Breast epithelium (tissue), 3 donors: ENCODE measurements at regions not wholly inside any gene's neighbourhood (a gene's known extent, or its start where the extent isn't known, plus 50 kb on each side); places are given as distances from the start of the nearest gene placed in this dataset.

ENCODE experiments used
- POLR2AphosphoS5 ChIP-seq, 3 donors: sonication (generic); formaldehyde crosslinking; IDR thresholded peaks; one replicate each; pipeline ENCODE4 v1.6.1; 2017; ENCODE audit warnings: antibody characterized with exemption in 3 of 3
- TF ChIP-seq, protein P1 (sequence below), 3 donors: fragments of 450-650 bp; IDR thresholded peaks; one replicate each; pipeline ENCODE4 v1.5.1; 2016 to 2017; ENCODE audit warnings: antibody characterized with exemption in 3 of 3, mild to moderate bottlenecking in 3 of 3, moderate library complexity in 3 of 3

DNA sequence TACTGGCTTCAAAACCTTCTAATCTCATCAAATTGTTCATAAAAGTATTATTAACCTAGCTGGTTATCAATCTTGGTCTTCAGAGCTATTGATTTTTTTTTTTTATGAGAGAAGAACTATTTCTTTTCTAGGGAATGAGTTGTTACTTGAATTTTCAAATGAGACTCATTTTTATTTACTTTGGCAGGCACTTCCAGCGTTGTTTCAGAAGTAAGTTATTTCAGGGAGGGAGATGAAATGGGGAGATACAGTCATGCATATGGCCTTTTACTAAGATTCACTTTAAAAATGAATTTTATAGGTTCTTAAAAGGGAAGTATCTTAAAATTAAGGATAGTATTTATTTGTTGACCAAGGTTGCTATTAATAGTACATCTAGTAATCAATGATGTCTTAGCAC is 129.6 kb downstream of the IZUMO3 start:
- TF ChIP-seq POLR2AphosphoS5 (IDR thresholded peaks at IDR 0.05): no peak
- TF ChIP-seq, protein P1, sequence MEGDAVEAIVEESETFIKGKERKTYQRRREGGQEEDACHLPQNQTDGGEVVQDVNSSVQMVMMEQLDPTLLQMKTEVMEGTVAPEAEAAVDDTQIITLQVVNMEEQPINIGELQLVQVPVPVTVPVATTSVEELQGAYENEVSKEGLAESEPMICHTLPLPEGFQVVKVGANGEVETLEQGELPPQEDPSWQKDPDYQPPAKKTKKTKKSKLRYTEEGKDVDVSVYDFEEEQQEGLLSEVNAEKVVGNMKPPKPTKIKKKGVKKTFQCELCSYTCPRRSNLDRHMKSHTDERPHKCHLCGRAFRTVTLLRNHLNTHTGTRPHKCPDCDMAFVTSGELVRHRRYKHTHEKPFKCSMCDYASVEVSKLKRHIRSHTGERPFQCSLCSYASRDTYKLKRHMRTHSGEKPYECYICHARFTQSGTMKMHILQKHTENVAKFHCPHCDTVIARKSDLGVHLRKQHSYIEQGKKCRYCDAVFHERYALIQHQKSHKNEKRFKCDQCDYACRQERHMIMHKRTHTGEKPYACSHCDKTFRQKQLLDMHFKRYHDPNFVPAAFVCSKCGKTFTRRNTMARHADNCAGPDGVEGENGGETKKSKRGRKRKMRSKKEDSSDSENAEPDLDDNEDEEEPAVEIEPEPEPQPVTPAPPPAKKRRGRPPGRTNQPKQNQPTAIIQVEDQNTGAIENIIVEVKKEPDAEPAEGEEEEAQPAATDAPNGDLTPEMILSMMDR (IDR thresholded peaks at IDR 0.05): no peak
